CD4-positive, alpha-beta T cell treated with Interleukin-1 beta for 1 hour (primary cell): ENCODE measurements at regions not wholly inside any gene's neighbourhood (a gene's known extent, or its start where the extent isn't known, plus 50 kb on each side); places are given as distances from the start of the nearest gene placed in this dataset.

Experiments used
- DNase-seq, 2 donors: peaks; one replicate each; pipeline ENCODE4 v3.0.0-alpha.2; 2020 to 2022

DNA sequence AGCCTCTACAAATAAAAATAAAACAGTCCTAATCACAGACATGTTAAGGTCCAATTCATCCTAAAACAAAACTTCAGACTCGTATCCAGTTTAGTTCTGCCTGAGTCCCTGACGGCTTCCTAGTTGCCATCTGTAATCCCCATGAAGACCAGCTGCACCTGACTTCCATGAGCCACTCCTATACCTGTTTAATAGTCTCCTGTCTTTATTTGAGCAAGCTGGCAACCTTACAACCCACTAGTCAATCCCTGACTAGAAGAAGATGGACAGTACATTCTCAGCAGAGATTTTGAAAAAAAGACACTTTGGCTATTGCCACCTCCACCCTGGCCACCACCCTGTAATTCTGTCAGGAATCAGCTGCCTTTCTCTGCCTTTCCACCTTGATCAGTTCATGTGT lies 197.7 kb downstream of the HIBADH start:
- no peak for DNase-seq

DNA sequence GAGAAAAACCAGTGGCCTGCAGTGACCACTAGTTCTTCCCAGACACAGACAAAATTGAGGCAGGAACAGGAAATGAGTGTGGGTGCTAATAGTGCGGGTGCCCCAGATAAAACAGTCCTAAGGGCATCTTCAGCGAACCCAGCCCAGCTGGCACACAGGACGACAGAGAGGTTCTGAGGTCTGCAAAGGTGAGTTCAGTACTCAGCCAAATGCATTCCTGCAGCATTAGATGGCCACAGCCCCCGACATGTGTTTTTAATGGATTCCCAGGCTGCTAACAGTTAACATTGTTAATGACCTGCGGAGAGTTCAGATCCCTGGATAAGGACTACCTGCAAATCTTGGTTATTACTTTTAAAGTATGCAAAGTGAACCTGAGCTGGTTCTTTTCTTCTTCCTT lies 196.0 kb downstream of the HIBADH start:
- DNase-seq = no peak

DNA sequence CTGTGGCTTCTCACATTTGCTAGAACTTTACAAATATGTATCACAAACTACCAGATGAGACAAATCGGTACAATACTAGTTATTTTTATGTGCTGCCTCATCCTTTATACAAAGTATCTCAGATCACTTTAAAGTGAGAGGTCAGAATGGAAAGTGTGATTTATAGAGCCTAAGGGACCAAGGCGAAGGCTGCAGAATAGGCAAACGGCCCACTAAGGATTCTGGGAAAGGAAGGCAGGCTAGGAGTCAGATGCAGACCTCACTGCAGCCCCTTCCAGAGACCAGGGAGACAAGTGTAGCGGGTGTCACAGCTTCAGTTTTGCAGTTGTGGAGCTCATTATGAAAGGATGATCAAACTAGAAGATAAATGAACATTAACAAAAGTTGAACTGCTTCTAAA lies 190.6 kb downstream of the HIBADH start:
- DNase-seq = no peak
